Erythroblast (primary cell): ENCODE measurements at regions not wholly inside any gene's neighbourhood (a gene's known extent, or its start where the extent isn't known, plus 50 kb on each side); places are given as distances from the start of the nearest gene placed in this dataset.

Source experiments
- GATA1 ChIP-seq: IDR thresholded peaks from 2 replicates; pipeline ENCODE4 v1.6.1; 2011; ENCODE audit warnings: low read depth, mild to moderate bottlenecking, control low read depth, low read length, moderate library complexity
- POLR2A ChIP-seq: IDR thresholded peaks from 2 replicates; pipeline ENCODE4 v1.6.1; 2011; ENCODE audit warnings: mild to moderate bottlenecking, low read length

GRCh38 chr10:109622566-109622965 lies 300.7 kb downstream of the XPNPEP1 start:
- TF ChIP-seq POLR2A (no peak), GATA1 (no peak)
